ENCODE measurements at regions not wholly inside any gene's neighbourhood (a gene's known extent, or its start where the extent isn't known, plus 50 kb on each side); places are given as distances from the start of the nearest gene placed in this dataset.

DNA sequence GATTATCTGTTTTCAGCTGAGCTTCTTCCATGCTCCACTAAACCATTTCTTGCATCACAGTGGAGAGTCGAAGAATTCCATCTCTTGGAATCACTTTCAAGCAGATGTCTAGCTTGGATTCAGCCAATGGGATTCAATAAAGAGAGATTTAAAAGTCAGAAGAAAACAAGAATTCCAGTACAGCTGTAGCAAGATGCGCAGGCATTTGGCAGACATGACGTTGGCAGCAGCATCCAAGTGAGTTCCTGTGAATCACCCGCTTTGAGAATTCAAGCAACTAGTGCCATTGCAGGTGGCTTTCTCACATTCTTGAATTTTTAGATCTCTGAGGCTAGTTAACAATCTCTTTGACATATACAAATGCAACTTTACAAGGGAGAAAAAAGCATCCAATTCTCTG lies 467.0 kb downstream of the CDH10 start:
- TF ChIP-seq CTCF (IDR thresholded peaks at IDR 0.05; ENCODE audit: poor library complexity, severe bottlenecking): no peak
- no peak for TF ChIP-seq SMC3 (conservative IDR thresholded peaks at IDR 0.05; ENCODE audit: poor library complexity)
- TF ChIP-seq EZH2 (IDR thresholded peaks at IDR 0.05; ENCODE audit: borderline replicate concordance, insufficient read depth, low read length, poor library complexity, severe bottlenecking): no peak
- TF ChIP-seq RAD21 (conservative IDR thresholded peaks at IDR 0.05): no peak
- TF ChIP-seq TAF1 (IDR thresholded peaks at IDR 0.05; ENCODE audit: low read depth): no peak
- TF ChIP-seq MXI1 (conservative IDR thresholded peaks at IDR 0.05; ENCODE audit: poor library complexity, severe bottlenecking): no peak
- TF ChIP-seq, protein P1, sequence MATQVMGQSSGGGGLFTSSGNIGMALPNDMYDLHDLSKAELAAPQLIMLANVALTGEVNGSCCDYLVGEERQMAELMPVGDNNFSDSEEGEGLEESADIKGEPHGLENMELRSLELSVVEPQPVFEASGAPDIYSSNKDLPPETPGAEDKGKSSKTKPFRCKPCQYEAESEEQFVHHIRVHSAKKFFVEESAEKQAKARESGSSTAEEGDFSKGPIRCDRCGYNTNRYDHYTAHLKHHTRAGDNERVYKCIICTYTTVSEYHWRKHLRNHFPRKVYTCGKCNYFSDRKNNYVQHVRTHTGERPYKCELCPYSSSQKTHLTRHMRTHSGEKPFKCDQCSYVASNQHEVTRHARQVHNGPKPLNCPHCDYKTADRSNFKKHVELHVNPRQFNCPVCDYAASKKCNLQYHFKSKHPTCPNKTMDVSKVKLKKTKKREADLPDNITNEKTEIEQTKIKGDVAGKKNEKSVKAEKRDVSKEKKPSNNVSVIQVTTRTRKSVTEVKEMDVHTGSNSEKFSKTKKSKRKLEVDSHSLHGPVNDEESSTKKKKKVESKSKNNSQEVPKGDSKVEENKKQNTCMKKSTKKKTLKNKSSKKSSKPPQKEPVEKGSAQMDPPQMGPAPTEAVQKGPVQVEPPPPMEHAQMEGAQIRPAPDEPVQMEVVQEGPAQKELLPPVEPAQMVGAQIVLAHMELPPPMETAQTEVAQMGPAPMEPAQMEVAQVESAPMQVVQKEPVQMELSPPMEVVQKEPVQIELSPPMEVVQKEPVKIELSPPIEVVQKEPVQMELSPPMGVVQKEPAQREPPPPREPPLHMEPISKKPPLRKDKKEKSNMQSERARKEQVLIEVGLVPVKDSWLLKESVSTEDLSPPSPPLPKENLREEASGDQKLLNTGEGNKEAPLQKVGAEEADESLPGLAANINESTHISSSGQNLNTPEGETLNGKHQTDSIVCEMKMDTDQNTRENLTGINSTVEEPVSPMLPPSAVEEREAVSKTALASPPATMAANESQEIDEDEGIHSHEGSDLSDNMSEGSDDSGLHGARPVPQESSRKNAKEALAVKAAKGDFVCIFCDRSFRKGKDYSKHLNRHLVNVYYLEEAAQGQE (IDR thresholded peaks at IDR 0.05; ENCODE audit: borderline replicate concordance): no peak
